ENCODE measurements at regions not wholly inside any gene's neighbourhood (a gene's known extent, or its start where the extent isn't known, plus 50 kb on each side); places are given as distances from the start of the nearest gene placed in this dataset.
"Not testable (repeated sequence)": the region's sequence is repeated elsewhere in the genome, so short reads cannot be mapped to it uniquely, and the experiment has no call there.

- no peak for ATAC-seq
Measured at GRCh38 chr3:104178680-104179079, 1188.0 kb upstream of the ALCAM start.

GRCh38 chr3:104180906-104181305 is 1185.8 kb upstream of the ALCAM start:
- no peak for ATAC-seq

DNA sequence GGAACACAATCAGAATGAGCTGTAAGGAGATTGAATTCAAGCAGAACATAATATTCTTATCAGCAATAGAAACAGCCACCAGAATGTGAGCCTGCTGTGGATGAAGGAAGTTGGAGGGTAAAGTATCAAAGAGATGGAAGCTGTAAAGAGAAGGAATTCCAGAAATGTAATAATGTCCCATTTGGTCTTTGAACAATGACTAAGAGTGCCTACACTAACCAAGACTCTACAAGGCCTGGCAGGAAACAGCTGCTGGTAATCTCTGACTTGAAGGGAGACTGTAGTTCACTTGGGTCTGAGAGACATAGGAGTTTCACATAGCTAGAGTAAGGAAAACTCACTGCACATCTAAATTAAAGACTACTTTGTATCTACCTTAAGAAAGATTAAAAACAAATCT is 1176.0 kb upstream of the ALCAM start:
- ATAC-seq: no peak

GRCh38 chr3:104198131-104198530 is 1168.6 kb upstream of the ALCAM start:
- no peak for ATAC-seq

GRCh38 chr3:104206925-104207324 is 1159.8 kb upstream of the ALCAM start:
- no peak for ATAC-seq

DNA sequence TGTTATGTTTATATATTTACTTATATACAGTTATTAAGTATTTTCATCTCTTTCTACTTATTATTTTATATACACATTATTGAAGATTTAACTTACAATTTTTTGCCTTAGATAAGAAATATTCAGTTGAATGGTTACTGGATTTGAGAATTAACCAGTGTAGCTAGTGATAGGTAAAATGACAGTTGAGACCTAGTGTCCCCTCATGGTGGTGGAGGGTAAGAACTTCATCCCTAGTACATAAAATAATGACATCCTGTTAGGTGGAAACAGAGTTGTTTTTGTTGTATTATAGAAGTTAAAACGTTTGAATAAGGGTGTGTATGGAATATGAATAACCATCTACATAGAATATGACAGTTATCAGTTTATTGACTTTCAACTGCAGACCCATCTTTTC is 1152.4 kb upstream of the ALCAM start:
- no peak for ATAC-seq

GRCh38 chr3:104214937-104215336 is 1151.8 kb upstream of the ALCAM start:
- no peak for ATAC-seq

GRCh38 chr3:104219046-104219445 is 1147.7 kb upstream of the ALCAM start:
- not testable (repeated sequence) for ATAC-seq

GRCh38 chr3:104234442-104235194 is 1132.1 kb upstream of the ALCAM start:
- ATAC-seq: no peak

DNA sequence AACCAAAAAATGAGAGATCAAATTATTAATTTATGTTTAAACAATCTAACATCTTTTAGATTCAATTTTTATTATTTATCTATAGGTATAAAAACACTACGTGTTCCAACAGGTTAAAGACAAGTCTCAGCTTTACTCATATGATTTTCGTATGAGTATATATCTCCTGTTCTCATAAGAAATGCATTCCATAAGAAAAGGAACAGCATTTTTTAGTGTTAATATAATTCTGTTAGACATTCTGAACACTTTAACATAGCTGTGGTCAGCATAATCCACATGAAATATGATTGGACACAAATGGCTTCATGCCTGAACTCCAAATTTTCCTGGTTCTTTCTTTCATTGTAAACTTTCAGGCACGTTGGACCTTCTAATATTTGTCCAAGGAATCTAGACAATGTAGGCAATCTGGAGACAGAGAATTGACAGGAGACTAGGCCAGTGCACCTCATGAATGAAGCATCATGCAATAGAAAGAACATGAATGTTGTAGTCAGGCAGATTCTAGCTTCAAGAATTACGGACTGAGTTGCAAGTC is 1122.0 kb upstream of the ALCAM start:
- ATAC-seq: no peak

- ATAC-seq: no peak
Measured at GRCh38 chr3:104245261-104245660, 1121.4 kb upstream of the ALCAM start.

GRCh38 chr3:104245981-104246380 is 1120.7 kb upstream of the ALCAM start:
- ATAC-seq: no peak

DNA sequence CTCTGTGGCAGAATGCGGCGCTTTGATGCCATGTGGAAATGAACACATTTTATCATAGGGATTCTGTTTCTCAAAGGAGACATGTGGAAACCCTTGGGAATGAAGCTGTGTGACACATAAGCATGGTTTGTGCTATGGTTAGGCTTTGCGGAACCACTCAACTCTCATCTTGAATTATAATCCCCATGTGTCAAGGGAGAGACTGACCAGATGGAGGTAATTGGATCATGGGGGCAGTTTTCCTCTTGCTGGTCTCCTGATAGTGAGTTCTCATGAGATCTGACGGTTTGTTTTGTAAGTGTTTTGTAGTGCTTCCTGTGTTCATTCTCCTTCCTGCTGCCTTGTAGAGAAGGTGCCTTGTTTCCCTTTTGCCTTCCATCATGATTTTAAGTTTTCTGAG is 1109.2 kb upstream of the ALCAM start:
- no peak for ATAC-seq

DNA sequence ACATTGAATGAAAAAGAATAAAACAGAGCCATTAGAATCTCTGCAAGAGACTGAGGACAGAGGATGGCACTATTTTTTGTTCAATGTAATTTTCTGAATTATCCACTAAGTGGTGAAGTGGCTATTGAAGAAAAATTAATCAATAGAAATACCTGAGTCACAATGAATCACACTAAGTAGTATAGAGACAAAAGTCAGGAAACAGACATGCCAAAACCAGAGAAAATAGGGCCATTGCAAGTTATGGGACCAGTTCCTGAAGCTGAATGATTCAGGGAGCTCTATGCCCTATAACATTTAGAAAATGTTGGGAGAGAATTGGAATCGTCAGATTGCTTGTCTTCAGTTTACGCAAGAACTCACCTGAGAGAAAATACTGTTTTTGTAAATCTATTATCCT is 1103.2 kb upstream of the ALCAM start:
- no peak for ATAC-seq

GRCh38 chr3:104266219-104266618 is 1100.5 kb upstream of the ALCAM start:
- not testable (repeated sequence) for ATAC-seq

DNA sequence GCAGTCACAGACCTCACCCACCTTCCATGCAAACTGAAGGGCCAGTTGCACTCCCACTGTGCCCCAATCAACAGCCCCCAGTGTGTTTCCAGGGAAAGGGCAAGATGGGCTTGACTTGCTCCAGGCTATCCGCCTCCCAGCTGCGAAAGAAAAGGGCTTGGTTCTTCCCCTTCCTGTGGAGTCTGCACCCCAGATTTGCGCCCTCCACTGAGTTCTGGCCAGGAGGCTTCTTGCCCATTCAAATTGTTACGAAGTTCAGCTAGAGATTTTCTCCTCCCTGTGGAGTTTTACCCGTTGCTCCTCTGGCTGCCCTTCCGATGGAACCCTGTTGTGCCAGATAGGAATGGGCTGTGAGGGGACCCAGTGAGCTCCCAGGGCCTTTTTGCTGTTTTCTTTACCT is 1096.9 kb upstream of the ALCAM start:
- ATAC-seq: no peak

DNA sequence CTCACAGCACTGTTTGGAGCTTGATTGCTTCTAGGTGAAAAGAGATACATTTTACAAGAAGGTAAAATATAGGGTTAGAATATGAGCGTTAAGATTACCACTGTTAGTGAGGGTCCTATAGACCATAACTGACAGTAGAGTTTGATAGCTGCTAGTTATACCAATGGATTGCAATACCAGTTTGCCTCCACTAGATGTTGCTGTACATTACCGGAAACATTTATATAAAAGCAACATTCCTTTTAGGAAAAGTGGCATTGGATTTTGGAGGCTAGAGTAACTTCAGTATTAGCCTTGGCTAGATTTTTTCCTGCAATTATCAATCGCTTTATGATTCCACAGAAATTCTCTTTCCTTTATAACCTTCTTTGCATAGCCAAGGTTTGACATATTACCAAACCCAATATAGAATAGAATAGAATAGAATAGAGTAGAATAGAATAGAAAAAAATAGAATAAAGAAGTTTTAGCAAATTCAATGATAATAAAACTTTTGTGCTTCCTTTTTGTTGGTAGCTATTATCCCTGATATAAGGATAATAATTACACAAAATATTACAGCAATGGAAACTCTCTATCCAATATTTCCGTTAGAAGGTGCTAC is 1093.6 kb upstream of the ALCAM start:
- no peak for ATAC-seq

DNA sequence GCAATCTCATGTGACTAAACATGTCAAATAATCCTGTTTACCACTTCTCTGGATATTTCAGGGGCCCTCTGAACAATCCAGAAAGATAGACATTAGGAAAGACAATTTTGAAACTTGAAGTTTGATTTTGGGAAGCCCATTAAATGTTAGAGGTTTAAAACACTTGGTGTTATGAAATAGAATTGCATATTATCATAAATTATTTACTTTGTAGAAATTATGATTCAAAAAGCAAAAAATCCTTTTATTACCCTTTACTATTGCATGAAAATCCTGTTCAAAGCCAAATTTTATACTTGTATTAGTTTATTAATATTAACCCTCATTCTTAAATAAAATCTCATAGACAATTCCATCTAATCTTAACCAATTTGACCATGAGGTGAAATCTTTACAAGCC is 1091.5 kb upstream of the ALCAM start:
- ATAC-seq: no peak

DNA sequence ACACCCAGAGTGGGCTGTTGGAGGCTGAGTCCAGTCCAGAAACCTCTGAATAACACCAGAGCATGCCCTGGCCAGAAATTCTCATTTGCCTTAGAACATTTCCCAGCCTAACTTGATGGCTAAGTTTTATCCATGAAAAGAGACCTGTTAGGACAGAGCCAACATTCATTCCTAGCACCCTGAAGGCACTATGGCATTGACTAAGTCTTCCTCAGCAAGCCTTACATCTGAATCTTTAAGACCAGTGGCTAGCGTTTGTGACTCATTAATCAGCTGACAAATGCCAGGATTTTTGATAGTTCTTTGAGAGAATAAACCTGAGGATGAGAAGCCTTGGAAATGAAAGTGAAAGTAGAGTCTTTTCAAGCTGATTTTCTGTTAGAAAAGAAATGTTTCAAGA is 1087.1 kb upstream of the ALCAM start:
- ATAC-seq: peak in 1 of 2 donors; percentile 32

GRCh38 chr3:104281713-104282112 is 1085.0 kb upstream of the ALCAM start:
- no peak for ATAC-seq

- no peak for ATAC-seq
Measured at GRCh38 chr3:104286645-104287044, 1080.1 kb upstream of the ALCAM start.

DNA sequence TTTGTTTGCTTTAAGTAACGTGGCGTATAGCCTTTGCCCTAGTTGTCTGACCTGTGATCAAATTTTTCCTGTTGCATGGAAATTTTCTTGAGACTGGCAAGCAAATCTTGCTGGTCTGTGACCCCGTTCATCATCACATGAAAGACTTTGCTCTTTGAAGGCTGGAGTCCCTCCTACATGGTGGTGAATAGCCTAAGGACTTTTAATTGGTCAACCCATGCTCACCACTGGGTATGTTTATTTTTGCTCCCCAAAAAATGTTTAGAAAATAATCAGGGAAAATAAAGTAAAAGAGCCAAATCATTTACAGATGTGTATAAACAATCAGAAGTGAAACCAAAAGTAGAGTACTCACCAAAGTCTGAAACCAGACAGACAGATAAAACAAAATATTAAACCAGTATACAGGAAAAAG is 1075.3 kb upstream of the ALCAM start:
- ATAC-seq: no peak

GRCh38 chr3:104291878-104292277 is 1074.8 kb upstream of the ALCAM start:
- ATAC-seq: no peak

DNA sequence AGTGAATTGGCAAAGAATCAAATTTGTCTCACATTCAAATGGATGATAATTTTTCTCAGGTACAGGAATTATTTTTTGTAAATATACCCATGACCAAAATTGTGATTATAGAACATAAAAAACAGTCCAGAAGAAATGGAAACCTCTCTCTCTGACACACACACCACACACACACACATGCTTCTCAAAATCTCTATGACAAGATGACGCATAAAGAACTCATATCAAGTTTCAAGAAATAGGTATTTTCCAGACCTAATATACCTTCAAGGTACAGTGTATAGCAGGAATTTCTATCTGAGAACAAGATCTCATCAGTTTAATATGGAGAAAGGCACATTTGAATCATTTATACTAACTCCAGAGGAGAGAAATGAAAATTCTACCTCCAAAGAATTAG is 1069.1 kb upstream of the ALCAM start:
- no peak for ATAC-seq
